ENCODE measurements at regions not wholly inside any gene's neighbourhood (a gene's known extent, or its start where the extent isn't known, plus 50 kb on each side); places are given as distances from the start of the nearest gene placed in this dataset.

DNA sequence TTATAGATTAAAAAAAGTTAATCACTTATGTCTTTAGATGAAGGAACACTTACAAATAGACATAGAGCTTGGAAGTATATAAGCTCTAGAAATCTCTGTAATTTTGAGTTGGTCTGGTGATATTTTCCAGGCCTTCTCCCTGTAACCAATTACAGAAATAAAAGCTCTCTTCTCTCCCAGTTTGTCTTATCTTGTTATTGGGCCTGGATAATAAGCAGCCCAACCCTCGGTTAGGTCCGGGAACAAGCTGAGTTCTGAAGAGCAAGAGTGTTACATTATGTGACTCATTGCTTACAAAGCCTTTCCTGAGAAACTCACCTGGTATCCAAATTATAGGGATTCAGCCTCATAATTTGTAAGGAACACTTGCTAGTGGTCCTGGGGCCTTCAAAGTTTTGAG is 1146.2 kb downstream of the CDH9 start:
- Histone ChIP-seq H3K36me3 (ENCODE audit: control insufficient read depth in 2 of 2, insufficient read depth in 2 of 2, low read length in 1 of 2) (no peaks in the 10 kb centered on the region), H3K9ac (ENCODE audit: control insufficient read depth, insufficient read depth, low read length) (no peak overlapping the region), H3K4me3 (no peak overlapping the region), H4K20me1 (ENCODE audit: control insufficient read depth, insufficient read depth) (no peaks in the 10 kb centered on the region), H3K4me1 (ENCODE audit: control insufficient read depth, insufficient read depth, low read length) (no peaks in the 10 kb centered on the region), H3K9me3 (replicated peaks; ENCODE audit: control insufficient read depth, insufficient read depth, low read length) (no peaks in the 10 kb centered on the region), H3K4me2 (ENCODE audit: control insufficient read depth, insufficient read depth) (no peak overlapping the region), H3K79me2 (ENCODE audit: control insufficient read depth, insufficient read depth, low read length) (no peaks in the 10 kb centered on the region), H3K27ac (ENCODE audit: control insufficient read depth, insufficient read depth) (no peak overlapping the region), H2AFZ (ENCODE audit: control insufficient read depth, low read depth, low read length) (no peak overlapping the region), H3K27me3 (replicated peaks in 1 of 2; ENCODE audit: control insufficient read depth in 2 of 2, insufficient read depth in 2 of 2, low read length in 1 of 2) (no peaks in the 10 kb centered on the region)
- RAD21 ChIA-PET (ENCODE audit: unreplicated experiment) = no interaction called here
- in situ Hi-C loops (cut with MboI) (no loop called here), intact Hi-C loops (cut with micrococcal nuclease; ENCODE audit: unreplicated experiment) (no loop called here)
- 54% methylated on average over 2 of the region's 2 CpGs for WGBS (ENCODE audit: insufficient coverage, insufficient replicate concordance, low lambda C conversion rate, missing lambda C conversion rate)
- TF ChIP-seq ZNF384 (IDR thresholded peaks at IDR 0.05; ENCODE audit: borderline replicate concordance, low read depth, low read length) (no peak), SIX5 (IDR thresholded peaks at IDR 0.05; ENCODE audit: low read depth, low read length, severe bottlenecking) (no peak), FOXK2 (IDR thresholded peaks at IDR 0.05) (no peak), FOS (IDR thresholded peaks at IDR 0.05; ENCODE audit: borderline replicate concordance, extremely low read depth, insufficient read length) (no peak), MEF2A (IDR thresholded peaks at IDR 0.05; ENCODE audit: insufficient read depth, low read depth, low read length) (no peak), RBBP5 (conservative IDR thresholded peaks at IDR 0.05) (no peak), RELA (IDR thresholded peaks at IDR 0.05; ENCODE audit: borderline replicate concordance, partially characterized antibody) (no peak)
- TF ChIP-seq, protein P1, sequence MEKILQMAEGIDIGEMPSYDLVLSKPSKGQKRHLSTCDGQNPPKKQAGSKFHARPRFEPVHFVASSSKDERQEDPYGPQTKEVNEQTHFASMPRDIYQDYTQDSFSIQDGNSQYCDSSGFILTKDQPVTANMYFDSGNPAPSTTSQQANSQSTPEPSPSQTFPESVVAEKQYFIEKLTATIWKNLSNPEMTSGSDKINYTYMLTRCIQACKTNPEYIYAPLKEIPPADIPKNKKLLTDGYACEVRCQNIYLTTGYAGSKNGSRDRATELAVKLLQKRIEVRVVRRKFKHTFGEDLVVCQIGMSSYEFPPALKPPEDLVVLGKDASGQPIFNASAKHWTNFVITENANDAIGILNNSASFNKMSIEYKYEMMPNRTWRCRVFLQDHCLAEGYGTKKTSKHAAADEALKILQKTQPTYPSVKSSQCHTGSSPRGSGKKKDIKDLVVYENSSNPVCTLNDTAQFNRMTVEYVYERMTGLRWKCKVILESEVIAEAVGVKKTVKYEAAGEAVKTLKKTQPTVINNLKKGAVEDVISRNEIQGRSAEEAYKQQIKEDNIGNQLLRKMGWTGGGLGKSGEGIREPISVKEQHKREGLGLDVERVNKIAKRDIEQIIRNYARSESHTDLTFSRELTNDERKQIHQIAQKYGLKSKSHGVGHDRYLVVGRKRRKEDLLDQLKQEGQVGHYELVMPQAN (conservative IDR thresholded peaks at IDR 0.05) = no peak
- ATAC-seq = no peak
- BruUV-seq (replicated peaks) = no TSS peak
- CTCF ChIA-PET = no interaction called here
- POLR2A ChIA-PET = no interaction called here
- SMC1A ChIA-PET (ENCODE audit: uncharacterized antibody, unreplicated experiment) = no interaction called here
- no peak for DNase-seq (ENCODE audit: low read depth, low spot score)
- FAIRE-seq = no peak
